H1 (cell line): ENCODE measurements at regions not wholly inside any gene's neighbourhood (a gene's known extent, or its start where the extent isn't known, plus 50 kb on each side); places are given as distances from the start of the nearest gene placed in this dataset.

Experiments used
- CTCF ChIA-PET: fragments of 300-600 bp; sonication (Branson Sonifier 250); formaldehyde crosslinking; loops from one replicate; lab custom pipeline; 2021; ENCODE audit not compliant: partially characterized antibody; lab: Charles Lee
- POLR2A ChIA-PET: fragments of 300-600 bp; sonication (Branson Sonifier 250); formaldehyde crosslinking; loops from one replicate; lab custom pipeline; 2021; ENCODE audit warnings: inconsistent platforms; ENCODE audit not compliant: partially characterized antibody; lab: Charles Lee
- DNase-seq, 2 experiments: peaks; one replicate each; pipeline versions ENCODE4 v3.0.0 to v3.0.0-alpha.2; 2010 to 2022; ENCODE audit warnings: low spot score in 2 of 2, low read depth in 1 of 2, mixed read lengths in 1 of 2
- FAIRE-seq: peaks from 2 replicates; lab custom pipeline; 2011; peaks lifted over from hg19 to GRCh38; lab: Jason Lieb, UNC
- H2AFZ ChIP-seq: 2 replicates; pipeline ENCODE4 v1.8.1; 2012; ENCODE audit warnings: low read length, inconsistent platforms
- H2AK5ac ChIP-seq: 2 replicates; pipeline ENCODE4 v1.6.1; 2013; ENCODE audit warnings: low read depth, low read length
- H2BK120ac ChIP-seq: replicated peaks from 2 replicates; pipeline ENCODE3; 2013; ENCODE audit warnings: low read depth, low read length, inconsistent platforms
- H2BK12ac ChIP-seq: 2 replicates; pipeline ENCODE4 v1.6.1; 2013; ENCODE audit warnings: low read depth, low read length
- H2BK15ac ChIP-seq: 2 replicates; pipeline ENCODE4 v1.6.1; 2013; ENCODE audit warnings: low read length
- H2BK20ac ChIP-seq: 2 replicates; pipeline ENCODE4 v1.6.1; 2013; ENCODE audit warnings: low read length
- H2BK5ac ChIP-seq: 2 replicates; pipeline ENCODE4 v1.6.1; 2013; ENCODE audit warnings: low read depth, low read length
- H3K14ac ChIP-seq: 2 replicates; pipeline ENCODE4 v1.6.1; 2013; ENCODE audit warnings: inconsistent platforms; ENCODE audit not compliant: insufficient read length
- H3K18ac ChIP-seq: 2 replicates; pipeline ENCODE4 v1.6.1; 2013; ENCODE audit warnings: low read length; ENCODE audit errors: extremely low read depth
- H3K23ac ChIP-seq: 2 replicates; pipeline ENCODE4 v1.6.1; 2013; ENCODE audit warnings: inconsistent platforms; ENCODE audit not compliant: insufficient read length
- H3K23me2 ChIP-seq: 2 replicates; pipeline ENCODE4 v1.6.1; 2013; ENCODE audit warnings: low read depth, low read length
- H3K27ac ChIP-seq: 2 replicates; pipeline ENCODE4 v1.6.1; 2011; ENCODE audit warnings: low read depth, low read length, inconsistent platforms
- H3K27me3 ChIP-seq, 4 experiments: replicated peaks in 1 of 4; 1 replicate in 1 of 4; 2 replicates in 3 of 4; pipeline versions ENCODE4 v1.6.1 to v1.8.1; 2011 to 2013; ENCODE audit warnings: low read length in 3 of 4, mild to moderate bottlenecking in 3 of 4, inconsistent platforms in 2 of 4, mixed read lengths in 2 of 4, moderate library complexity in 1 of 4; ENCODE audit not compliant: control insufficient read depth in 3 of 4, insufficient read depth in 3 of 4; ENCODE audit errors: extremely low read depth in 1 of 4
- H3K36me3 ChIP-seq, 4 experiments: 2 replicates each; pipeline versions ENCODE4 v1.6.1 to v1.8.1; 2011 to 2013; ENCODE audit warnings: mild to moderate bottlenecking in 4 of 4, low read length in 3 of 4, moderate library complexity in 2 of 4, control low read depth in 1 of 4, inconsistent platforms in 1 of 4; ENCODE audit not compliant: insufficient read depth in 4 of 4, control insufficient read depth in 2 of 4
- H3K4ac ChIP-seq: replicated peaks from 2 replicates; pipeline ENCODE3; 2013; ENCODE audit warnings: low read length, low read depth, mixed read lengths, inconsistent platforms; ENCODE audit not compliant: insufficient read length
- H3K4me1 ChIP-seq, 4 experiments: replicated peaks in 1 of 4; 1 replicate in 1 of 4; 2 replicates in 3 of 4; pipeline versions ENCODE4 v1.6.1 to v1.8.1; 2011 to 2013; ENCODE audit warnings: low read length in 3 of 4, inconsistent platforms in 2 of 4, mixed read lengths in 1 of 4; ENCODE audit not compliant: insufficient read depth in 4 of 4, control insufficient read depth in 3 of 4
- H3K4me2 ChIP-seq, 2 experiments: 2 replicates each; pipeline versions ENCODE4 v1.6.1 to v1.8.1; 2011 to 2013; ENCODE audit warnings: low read depth in 2 of 2, low read length in 2 of 2, control low read depth in 1 of 2, inconsistent platforms in 1 of 2, mild to moderate bottlenecking in 1 of 2; ENCODE audit not compliant: insufficient read depth in 1 of 2
- H3K4me3 ChIP-seq, 4 experiments: fragments of 200-600, 300-600 bp in 1 of 4; sonication (generic), shearing (Covaris generic), sonication (Bioruptor Twin) in 1 of 4; 2 replicates each; pipeline versions ENCODE4 v1.5.1 to v1.8.1; 2011 to 2016; ENCODE audit warnings: low read length in 4 of 4, low read depth in 3 of 4, control low read depth in 2 of 4, inconsistent platforms in 2 of 4, mild to moderate bottlenecking in 2 of 4, mixed read lengths in 1 of 4, moderate library complexity in 1 of 4; ENCODE audit not compliant: insufficient read depth in 2 of 4; ENCODE audit errors: extremely low read depth in 1 of 4
- H3K56ac ChIP-seq: replicated peaks from 2 replicates; pipeline ENCODE3; 2013; ENCODE audit warnings: low read depth, mild to moderate bottlenecking, mixed read lengths, low read length, inconsistent platforms; ENCODE audit not compliant: insufficient read length
- H3K79me1 ChIP-seq: 2 replicates; pipeline ENCODE4 v1.6.1; 2013; ENCODE audit warnings: low read depth, low read length, control low read depth
- H3K79me2 ChIP-seq, 2 experiments: 2 replicates each; pipeline versions ENCODE4 v1.6.1 to v1.8.1; 2012 to 2013; ENCODE audit warnings: low read length in 2 of 2, mild to moderate bottlenecking in 2 of 2, inconsistent platforms in 1 of 2; ENCODE audit not compliant: insufficient read depth in 2 of 2, control insufficient read depth in 1 of 2
- H3K9ac ChIP-seq, 4 experiments: replicated peaks in 1 of 4; 1 replicate in 1 of 4; 2 replicates in 3 of 4; pipeline versions ENCODE4 v1.6.1 to v1.8.1; 2011 to 2013; ENCODE audit warnings: low read depth in 3 of 4, low read length in 3 of 4, control low read depth in 2 of 4, mild to moderate bottlenecking in 2 of 4, moderate library complexity in 2 of 4, inconsistent platforms in 1 of 4; ENCODE audit errors: extremely low read depth in 1 of 4
- H3K9me3 ChIP-seq, 2 experiments: 2 replicates each; pipeline versions ENCODE4 v1.6.1 to v1.8.1; 2012 to 2013; ENCODE audit warnings: mild to moderate bottlenecking in 2 of 2, moderate library complexity in 2 of 2, control low read depth in 1 of 2, inconsistent platforms in 1 of 2, low read depth in 1 of 2, low read length in 1 of 2, mixed read lengths in 1 of 2; ENCODE audit not compliant: insufficient read depth in 2 of 2
- H4K20me1 ChIP-seq, 2 experiments: replicated peaks in 1 of 2; 2 replicates each; pipeline versions ENCODE3 to v1.8.1; 2011 to 2013; ENCODE audit warnings: inconsistent platforms in 2 of 2, low read length in 2 of 2, mild to moderate bottlenecking in 1 of 2; ENCODE audit not compliant: insufficient read depth in 2 of 2, control insufficient read depth in 1 of 2
- H4K5ac ChIP-seq: 2 replicates; pipeline ENCODE4 v1.6.1; 2013; ENCODE audit warnings: low read length, low read depth, mixed read lengths, inconsistent platforms; ENCODE audit not compliant: insufficient read length
- H4K8ac ChIP-seq: 2 replicates; pipeline ENCODE4 v1.8.0; 2013; ENCODE audit warnings: mild to moderate bottlenecking, moderate library complexity, low read length, inconsistent platforms; ENCODE audit not compliant: insufficient read depth; ENCODE audit errors: extremely low read depth
- H4K91ac ChIP-seq: replicated peaks from 2 replicates; pipeline ENCODE3; 2013; ENCODE audit warnings: low read length, mixed read lengths, inconsistent platforms; ENCODE audit not compliant: insufficient read length
- ATF3 ChIP-seq: IDR thresholded peaks from 2 replicates; pipeline ENCODE4 v1.6.1; 2011; ENCODE audit warnings: low read depth, mild to moderate bottlenecking, low read length; ENCODE audit not compliant: insufficient read depth
- CEBPB ChIP-seq: IDR thresholded peaks from 2 replicates; pipeline ENCODE4 v1.6.1; 2012; ENCODE audit warnings: low read depth, low read length
- CHD1 ChIP-seq: IDR thresholded peaks from 2 replicates; pipeline ENCODE4 v1.6.1; 2012; ENCODE audit warnings: low read depth, low read length, improper control_type of control experiment
- CHD2 ChIP-seq: IDR thresholded peaks from 2 replicates; pipeline ENCODE4 v1.6.1; 2012; ENCODE audit warnings: low read length, improper control_type of control experiment
- CREB1 ChIP-seq: IDR thresholded peaks from 2 replicates; pipeline ENCODE4 v1.6.1; 2012; ENCODE audit warnings: inconsistent platforms
- E2F6 ChIP-seq: IDR thresholded peaks from 2 replicates; pipeline ENCODE4 v1.6.1; 2012; ENCODE audit warnings: inconsistent platforms
- KDM4A ChIP-seq: IDR thresholded peaks from one replicate; pipeline ENCODE4 v1.7.1; 2012; ENCODE audit warnings: low read depth, mild to moderate bottlenecking, moderate library complexity, low read length, inconsistent platforms; ENCODE audit not compliant: severe bottlenecking
- PHF8 ChIP-seq: fragments of 200-600 bp; sonication (generic); conservative IDR thresholded peaks from 2 replicates; pipeline ENCODE4 v1.7.1; 2012; ENCODE audit warnings: low read depth, mild to moderate bottlenecking, inconsistent platforms, low read length, moderate library complexity
- POLR2AphosphoS5 ChIP-seq: IDR thresholded peaks from 2 replicates; pipeline ENCODE4 v1.6.1; 2011; ENCODE audit warnings: low read depth, low read length
- RBBP5 ChIP-seq: IDR thresholded peaks from 2 replicates; pipeline ENCODE4 v1.7.1; 2012; ENCODE audit warnings: low read depth, mild to moderate bottlenecking, inconsistent platforms, low read length, moderate library complexity, borderline replicate concordance
- RFX5 ChIP-seq: IDR thresholded peaks from 2 replicates; pipeline ENCODE4 v1.6.1; 2011; ENCODE audit warnings: low read depth, low read length, improper control_type of control experiment, borderline replicate concordance
- SIRT6 ChIP-seq: IDR thresholded peaks from one replicate; pipeline ENCODE4 v1.7.1; 2012; ENCODE audit warnings: low read length, inconsistent platforms
- SIX5 ChIP-seq: IDR thresholded peaks from 2 replicates; pipeline ENCODE4 v1.6.1; 2011; ENCODE audit warnings: mild to moderate bottlenecking, low read depth, low read length
- SP1 ChIP-seq: IDR thresholded peaks from 2 replicates; pipeline ENCODE4 v1.6.1; 2011; ENCODE audit warnings: low read depth, low read length
- SRF ChIP-seq: IDR thresholded peaks from 2 replicates; pipeline ENCODE4 v1.6.1; 2011; ENCODE audit warnings: mild to moderate bottlenecking, low read depth, low read length, moderate library complexity
- TAF7 ChIP-seq: optimal IDR thresholded peaks from 2 replicates; pipeline ENCODE3; 2011; ENCODE audit warnings: low read depth, mild to moderate bottlenecking, inconsistent platforms, low read length, moderate library complexity, borderline replicate concordance
- WGBS, 2 experiments: shearing (Covaris generic) in 1 of 2; methylation state at CpG; one replicate each; pipeline versions ENCODE4 v1.1.6 to v1.1.7; 2013 to 2015; ENCODE audit warnings: low lambda C conversion rate in 2 of 2, mixed read lengths in 2 of 2, inconsistent platforms in 1 of 2, low coverage in 1 of 2, missing lambda C conversion rate in 1 of 2; ENCODE audit not compliant: insufficient replicate concordance in 2 of 2, insufficient coverage in 1 of 2, insufficient read length in 1 of 2; ENCODE audit errors: extremely low coverage in 1 of 2, missing lambda C conversion rate in 1 of 2; 5-methylcytosine and 5-hydroxymethylcytosine counted together

GRCh38 chr14:34088914-34089313 lies 138.0 kb upstream of the EGLN3 start:
- Histone ChIP-seq H3K9me3 (no peaks in the 10 kb centered on the region), H2BK12ac (no peak overlapping the region), H3K79me2 (no peaks in the 10 kb centered on the region), H3K9ac (no peak overlapping the region), H2BK20ac (no peak overlapping the region), H2BK5ac (no peak overlapping the region), H3K14ac (no peak overlapping the region), H4K91ac (no peak overlapping the region), H4K20me1 (no peaks in the 10 kb centered on the region), H3K23ac (no peak overlapping the region), H3K4me2 (no peak overlapping the region), H3K79me1 (no peaks in the 10 kb centered on the region), H4K8ac (no peak overlapping the region), H2BK120ac (no peak overlapping the region), H3K4ac (no peak overlapping the region), H2AK5ac (no peak overlapping the region), H3K4me3 (no peak overlapping the region), H2AFZ (no peak overlapping the region), H3K56ac (no peak overlapping the region), H3K27me3 (no peaks in the 10 kb centered on the region), H3K4me1 (no peaks in the 10 kb centered on the region; a peak in 1 of 7 replicates), H2BK15ac (no peak overlapping the region), H3K27ac (no peak overlapping the region), H3K18ac (no peak overlapping the region), H4K5ac (no peak overlapping the region), H3K36me3 (no peaks in the 10 kb centered on the region), H3K23me2 (no peaks in the 10 kb centered on the region)
- ChIA-PET CTCF (interaction anchor here (1.4 kb wide), 1 partner anchor 8 kb away, joined by 3 read pairs; no protein-coding TSS in a partner anchor), POLR2A (no interaction called here)
- WGBS, 2 experiments: 88% methylated on average over 2 of the region's 2 CpGs; no CpG with 5 or more reads in 1 of the 2 experiments
- DNase-seq (no peak), FAIRE-seq (no peak)
- TF ChIP-seq POLR2AphosphoS5 (no peak), CHD2 (no peak), KDM4A (no peak), PHF8 (no peak), RBBP5 (no peak), SP1 (no peak), SIX5 (no peak), CHD1 (no peak), RFX5 (no peak), SIRT6 (no peak), SRF (no peak), ATF3 (no peak), TAF7 (no peak), CREB1 (no peak), E2F6 (no peak), CEBPB (no peak)
